DMS 273 (cell line): ENCODE measurements at regions not wholly inside any gene's neighbourhood (a gene's known extent, or its start where the extent isn't known, plus 50 kb on each side); places are given as distances from the start of the nearest gene placed in this dataset.

Source experiments
- DNase-seq: peaks from one replicate; lab custom pipeline; 2025; ENCODE audit not compliant: unreplicated experiment; lab: John Stamatoyannopoulos, UW

DNA sequence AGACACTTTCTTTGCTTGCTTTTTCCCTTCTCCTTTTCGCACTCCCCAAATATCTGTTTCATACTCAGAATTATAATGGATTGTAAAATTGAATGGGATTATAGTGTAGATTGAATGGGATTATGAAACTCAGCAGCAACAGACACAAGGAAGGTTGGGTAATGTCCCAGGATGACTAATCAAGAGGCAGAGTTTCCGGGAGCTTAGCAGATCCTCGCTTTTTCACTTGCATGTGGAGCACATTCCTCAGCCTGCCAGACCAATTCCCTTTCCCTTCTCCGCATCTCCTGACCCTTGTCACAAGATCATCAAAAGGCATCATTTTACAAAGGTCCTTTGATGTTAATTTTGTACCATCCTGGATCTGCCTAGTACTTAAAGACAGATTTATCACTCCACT lies 55.1 kb upstream of the SLC1A1 start:
- no peak for DNase-seq

DNA sequence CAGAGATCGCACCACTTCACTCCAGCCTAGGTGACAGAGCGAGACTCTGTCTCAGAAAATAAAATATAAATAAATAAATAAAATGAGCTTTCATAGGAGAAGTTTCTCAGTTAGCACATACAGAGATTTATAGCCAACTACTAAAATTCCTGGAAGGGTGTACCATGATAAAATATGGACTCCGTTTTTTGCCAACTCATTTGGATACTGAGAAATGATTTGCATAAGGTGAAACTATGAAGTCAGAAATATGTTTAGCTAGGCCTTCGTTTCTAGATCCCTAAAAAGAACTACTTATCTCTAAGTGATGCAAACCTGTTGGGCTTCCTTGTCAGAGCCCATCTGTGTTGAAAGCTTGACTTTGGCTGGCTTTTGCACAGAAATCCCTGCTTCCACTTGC lies 56.9 kb upstream of the SLC1A1 start:
- DNase-seq = no peak

DNA sequence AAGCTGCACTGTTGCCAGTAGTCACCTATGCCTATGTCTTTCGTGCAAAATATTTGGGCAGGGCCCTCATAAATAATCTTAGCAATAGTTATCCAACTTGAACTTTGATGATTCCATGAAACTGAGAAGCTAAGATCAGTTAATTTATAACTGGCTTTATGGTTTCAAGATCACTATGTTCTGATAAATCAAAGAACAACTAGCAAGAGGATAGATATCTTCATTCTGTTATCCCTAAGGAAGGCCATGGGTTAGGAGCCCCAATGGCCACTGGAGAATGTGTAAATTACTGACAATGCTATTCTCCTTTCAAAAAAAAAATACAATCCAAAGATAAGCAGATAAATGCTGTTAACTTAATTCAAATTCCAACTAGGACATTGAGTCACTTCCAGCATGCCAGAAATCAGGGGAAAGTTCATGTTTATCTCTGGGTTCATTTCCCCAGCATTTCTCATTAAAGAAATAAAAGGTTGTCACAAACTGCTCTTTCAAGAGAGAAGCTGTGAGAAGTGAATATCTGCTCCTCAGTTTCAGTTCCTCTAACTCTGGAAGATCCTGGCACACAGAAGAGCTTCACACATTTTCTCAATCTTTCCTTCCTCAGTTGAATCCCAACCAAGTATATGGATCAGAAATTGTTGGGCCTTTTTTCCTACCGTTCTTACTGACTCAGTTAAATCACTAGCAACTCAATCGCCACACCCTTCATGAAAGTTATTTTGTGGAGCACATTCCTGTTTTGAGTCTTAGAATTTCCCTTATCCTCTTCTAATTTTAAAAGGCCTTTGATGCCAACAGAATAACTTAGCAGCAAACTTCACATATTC lies 59.6 kb upstream of the SLC1A1 start:
- no peak for DNase-seq

- no peak for DNase-seq
Measured at GRCh38 chr9:4425319-4426045, 64.8 kb upstream of the SLC1A1 start.

DNA sequence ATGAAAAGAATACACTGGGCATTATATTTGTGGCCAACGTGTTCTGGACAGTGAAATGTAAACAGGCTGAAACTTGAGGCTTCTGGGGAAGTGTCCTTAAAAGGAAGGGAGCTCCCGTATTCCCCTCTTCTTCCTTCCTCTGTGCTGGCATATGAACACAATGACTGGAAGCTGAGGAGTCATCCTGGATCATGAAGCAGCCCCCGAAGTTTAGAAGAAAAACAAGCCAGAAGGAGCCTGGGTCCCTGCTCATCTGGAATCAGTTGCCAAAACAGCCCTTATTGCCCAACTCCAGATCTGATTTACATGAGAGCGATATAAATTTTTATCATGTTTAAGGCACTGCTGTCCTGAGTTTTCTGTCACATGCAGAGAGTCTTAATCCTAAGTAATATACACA lies 65.4 kb upstream of the SLC1A1 start:
- no peak for DNase-seq

- no peak for DNase-seq
Measured at GRCh38 chr9:4424038-4424437, 66.2 kb upstream of the SLC1A1 start.

DNA sequence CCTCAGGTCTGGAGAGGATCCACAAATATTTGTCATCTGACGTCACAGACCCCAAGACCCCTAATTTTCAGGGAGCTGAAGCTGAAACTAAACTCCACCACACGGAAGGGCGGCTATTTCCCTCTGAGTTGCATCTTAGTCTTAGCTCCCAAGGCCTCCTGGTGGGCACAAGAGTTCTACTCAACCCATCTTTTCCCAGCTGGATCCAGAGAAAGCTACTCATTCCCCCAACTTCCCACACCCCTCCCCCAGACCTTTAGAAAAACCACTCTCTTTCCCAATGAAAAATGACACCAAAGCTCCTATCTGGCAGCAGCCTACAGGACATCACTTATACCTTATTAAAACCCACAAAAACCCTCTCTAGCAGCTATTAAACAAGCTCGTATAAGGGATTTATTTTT lies 67.1 kb upstream of the SLC1A1 start:
- DNase-seq = no peak

DNA sequence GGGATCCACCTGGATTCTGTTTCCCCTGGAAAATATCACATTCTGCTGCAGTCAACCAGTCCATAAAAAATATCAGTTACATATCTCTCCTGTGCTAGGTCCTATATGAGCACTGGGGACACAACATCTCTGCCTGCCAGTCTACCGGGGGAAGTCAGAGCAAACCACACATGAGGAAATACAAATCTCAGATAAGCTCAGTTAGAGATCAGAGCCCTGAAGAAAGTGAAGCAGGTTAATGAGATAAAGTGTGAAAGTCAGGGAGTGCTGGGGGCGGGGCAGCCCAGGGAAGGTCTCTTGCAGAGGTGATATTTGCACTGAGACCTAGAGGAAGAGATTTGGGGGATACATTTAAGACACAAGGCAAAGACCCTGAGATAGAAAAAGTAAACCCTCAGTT lies 67.8 kb upstream of the SLC1A1 start:
- DNase-seq = no peak

DNA sequence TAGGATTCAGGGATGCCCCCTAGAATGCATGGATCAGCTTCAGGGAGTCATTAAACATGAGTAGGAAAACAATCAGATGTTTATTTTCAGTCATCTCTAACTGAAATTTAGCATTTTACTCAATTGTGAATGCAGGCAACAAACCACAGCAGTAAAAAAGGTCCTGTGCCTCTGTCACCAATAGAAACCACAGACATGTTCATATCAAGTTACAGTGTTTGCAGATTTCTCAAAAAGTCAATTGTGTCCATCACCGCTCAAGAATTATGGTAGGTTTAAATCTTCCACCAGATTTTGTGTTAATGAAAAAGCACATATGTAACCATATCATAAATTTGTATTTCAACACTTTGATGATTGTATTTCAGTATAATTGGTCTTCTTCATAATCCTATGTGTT lies 68.4 kb upstream of the SLC1A1 start:
- no peak for DNase-seq

- no peak for DNase-seq
Measured at GRCh38 chr9:4420351-4420750, 69.9 kb upstream of the SLC1A1 start.

- DNase-seq = no peak
Measured at GRCh38 chr9:4417578-4418325, 72.5 kb upstream of the SLC1A1 start.

- DNase-seq = no peak
Measured at GRCh38 chr9:4416467-4416866, 73.8 kb upstream of the SLC1A1 start.

- peak; percentile 23 for DNase-seq
Measured at GRCh38 chr9:4415281-4415680, 75.0 kb upstream of the SLC1A1 start.

- no peak for DNase-seq
Measured at GRCh38 chr9:4413856-4414255, 76.4 kb upstream of the SLC1A1 start.

DNA sequence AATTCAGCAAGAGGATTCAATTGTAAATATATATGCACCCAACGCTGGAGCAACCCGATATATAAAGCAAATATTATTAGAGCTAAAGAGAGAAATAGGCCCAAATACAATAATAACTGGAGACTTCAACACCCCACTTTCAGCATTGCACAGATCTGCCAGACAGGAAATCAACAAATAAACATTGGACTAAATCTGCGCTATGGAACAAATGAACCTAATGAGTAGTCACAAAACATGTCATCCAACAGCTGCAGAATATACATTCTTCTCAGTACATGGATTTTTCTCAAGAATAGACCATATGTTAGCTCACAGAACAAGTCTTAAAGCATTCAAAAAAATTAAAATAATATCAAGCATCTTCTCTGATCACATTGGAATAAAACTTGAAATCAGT lies 86.1 kb upstream of the SLC1A1 start:
- DNase-seq = no peak

- DNase-seq = no peak
Measured at GRCh38 chr9:4402501-4402900, 87.8 kb upstream of the SLC1A1 start.

DNA sequence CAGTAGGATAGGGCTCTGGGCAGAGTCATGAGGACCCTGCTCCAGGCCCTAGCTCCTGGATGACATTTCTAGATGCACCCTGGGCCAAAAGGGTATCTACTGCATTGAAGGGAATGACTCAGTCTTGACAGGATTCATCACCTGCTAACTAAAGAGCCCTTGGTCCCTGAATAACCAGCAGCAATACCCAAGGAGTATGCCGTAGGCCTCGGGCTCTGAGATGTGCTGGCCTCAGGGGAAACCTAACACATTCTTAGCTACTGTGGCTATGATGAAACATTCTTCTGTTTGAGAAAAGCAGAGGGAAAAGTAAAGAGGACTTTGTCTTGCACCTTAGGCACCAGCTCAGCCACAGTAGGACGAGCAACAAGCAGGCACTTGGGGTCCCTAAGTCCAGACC lies 89.5 kb upstream of the SLC1A1 start:
- no peak for DNase-seq

GRCh38 chr9:4397917-4398316 lies 92.4 kb upstream of the SLC1A1 start:
- no peak for DNase-seq

- DNase-seq = no peak
Measured at GRCh38 chr9:4393806-4394523, 94.1 kb upstream of the GLIS3 start.

DNA sequence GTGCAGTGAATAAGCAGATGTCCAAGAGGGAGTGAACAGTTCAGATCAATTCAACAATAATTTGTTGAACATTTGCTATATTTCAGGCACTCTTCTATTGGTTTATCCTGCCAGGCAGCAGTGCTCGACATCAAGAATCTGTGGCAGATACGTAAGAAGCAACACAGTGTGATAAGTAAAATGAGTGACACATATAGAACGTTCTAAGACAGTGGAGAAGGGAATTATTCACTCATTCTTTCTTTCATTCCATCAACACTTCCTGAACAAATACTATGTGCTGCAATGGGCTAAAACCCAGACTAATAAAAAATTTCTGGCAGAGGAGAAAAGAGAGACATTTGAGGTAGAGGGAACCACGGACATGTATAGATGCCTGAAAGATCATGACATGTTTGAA lies 89.9 kb upstream of the GLIS3 start:
- DNase-seq = no peak

DNA sequence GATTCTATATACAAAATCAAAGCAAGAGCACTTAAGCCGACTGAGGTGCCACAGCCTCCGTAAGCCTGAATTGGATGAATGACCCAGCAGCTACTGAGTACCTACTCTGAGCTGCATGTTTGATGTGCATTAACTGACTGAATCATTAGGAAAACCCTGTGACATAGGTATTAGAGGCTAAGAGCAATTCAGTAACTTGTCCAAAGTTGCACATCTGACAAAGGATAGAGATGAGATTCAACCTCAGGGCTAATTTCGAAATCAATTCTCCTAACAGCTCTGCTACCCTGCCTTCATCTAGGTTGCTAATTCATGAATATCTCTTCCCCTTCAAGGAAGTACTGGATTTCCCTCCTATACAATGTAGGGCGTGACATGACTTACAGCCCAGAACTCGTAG lies 89.1 kb upstream of the GLIS3 start:
- no peak for DNase-seq
